Endothelial cell of umbilical vein (primary cell): ENCODE measurements at regions not wholly inside any gene's neighbourhood (a gene's known extent, or its start where the extent isn't known, plus 50 kb on each side); places are given as distances from the start of the nearest gene placed in this dataset.

Experiments used
- BruUV-seq: library from RNA; stranded (reverse); fragments of 400-500 nt; replicated peaks from 2 replicates; lab custom pipeline; 2021; lab: Mats Ljungman, UMichigan
- CTCF ChIA-PET: fragments of 300-600, 350-600 bp; sonication (Branson Sonifier 250); formaldehyde crosslinking; loops from one replicate; lab custom pipeline; 2021; ENCODE audit warnings: antibody characterized with exemption, inconsistent platforms; lab: Charles Lee
- POLR2A ChIA-PET: fragments of 300-600, 350-600 bp; sonication (Branson Sonifier 250); formaldehyde crosslinking; loops from one replicate; lab custom pipeline; 2021; ENCODE audit warnings: antibody characterized with exemption, inconsistent platforms; lab: Charles Lee
- DNase-seq: peaks from one replicate; pipeline ENCODE4 v3.0.0-alpha.2; 2011; ENCODE audit warnings: low read depth, low spot score
- FAIRE-seq: peaks from 2 replicates; lab custom pipeline; 2011; peaks lifted over from hg19 to GRCh38; lab: Jason Lieb, UNC
- H2AFZ ChIP-seq: 2 replicates; pipeline ENCODE4 v1.6.0; 2012; ENCODE audit warnings: low read depth, low read length, control low read depth, inconsistent platforms
- H3K27ac ChIP-seq: 2 replicates; pipeline ENCODE4 v1.5.1; 2011; ENCODE audit warnings: low read depth, mild to moderate bottlenecking, control low read depth, low read length, moderate library complexity; ENCODE audit not compliant: insufficient read depth
- H3K27me3 ChIP-seq, 2 experiments: 2 replicates each; pipeline versions ENCODE4 v1.6.0 to v1.6.1; 2011; ENCODE audit warnings: low read length in 2 of 2, mixed read lengths in 1 of 2; ENCODE audit not compliant: control insufficient read depth in 2 of 2, insufficient read depth in 2 of 2
- H3K36me3 ChIP-seq, 2 experiments: 2 replicates in 1 of 2; 3 replicates in 1 of 2; pipeline ENCODE4 v1.5.1; 2011; ENCODE audit warnings: low read length in 2 of 2, mild to moderate bottlenecking in 1 of 2, moderate library complexity in 1 of 2; ENCODE audit not compliant: control insufficient read depth in 2 of 2, insufficient read depth in 2 of 2; ENCODE audit errors: extremely low read depth in 1 of 2
- H3K4me1 ChIP-seq: 3 replicates; pipeline ENCODE4 v1.5.1; 2011; ENCODE audit warnings: mild to moderate bottlenecking, low read length; ENCODE audit not compliant: control insufficient read depth, insufficient read depth; ENCODE audit errors: extremely low read depth
- H3K4me2 ChIP-seq: 2 replicates; pipeline ENCODE4 v1.6.1; 2011; ENCODE audit warnings: low read length, control low read depth, mixed read lengths; ENCODE audit not compliant: insufficient read depth
- H3K4me3 ChIP-seq, 3 experiments: fragments of 200-600 bp in 1 of 3; sonication (generic), shearing (Covaris generic) in 1 of 3; replicated peaks in 1 of 3; 2 replicates each; pipeline ENCODE4 v1.5.1; 2011 to 2016; ENCODE audit warnings: control low read depth in 3 of 3, low read length in 3 of 3, mild to moderate bottlenecking in 2 of 3, inconsistent platforms in 1 of 3, low read depth in 1 of 3, moderate library complexity in 1 of 3; ENCODE audit not compliant: insufficient read depth in 1 of 3
- H3K79me2 ChIP-seq: 2 replicates; pipeline ENCODE4 v1.6.0; 2012; ENCODE audit warnings: low read length, inconsistent platforms; ENCODE audit not compliant: control insufficient read depth, insufficient read depth
- H3K9ac ChIP-seq: replicated peaks from 2 replicates; pipeline ENCODE3; 2011; ENCODE audit warnings: low read length, control low read depth; ENCODE audit not compliant: insufficient read depth; ENCODE audit errors: extremely low read depth
- H3K9me1 ChIP-seq: replicated peaks from 3 replicates; pipeline ENCODE4 v1.6.0; 2011; ENCODE audit warnings: mild to moderate bottlenecking, low read length; ENCODE audit not compliant: control insufficient read depth, insufficient read depth; ENCODE audit errors: extremely low read depth
- H3K9me3 ChIP-seq: replicated peaks from 2 replicates; pipeline ENCODE4 v1.5.1; 2012; ENCODE audit warnings: low read length, inconsistent platforms; ENCODE audit not compliant: control insufficient read depth, insufficient read depth
- H4K20me1 ChIP-seq: replicated peaks from 2 replicates; pipeline ENCODE3; 2011; ENCODE audit warnings: mild to moderate bottlenecking, low read length; ENCODE audit not compliant: control insufficient read depth, insufficient read depth; ENCODE audit errors: extremely low read depth
- CTCF ChIP-seq, 2 donors: IDR thresholded peaks; 1 replicate in 1 of 2; 2 replicates in 1 of 2; pipeline ENCODE4 v1.5.1; 2011; ENCODE audit warnings: low read length in 2 of 2, mild to moderate bottlenecking in 2 of 2, moderate library complexity in 2 of 2, control low read depth in 1 of 2, inconsistent platforms in 1 of 2, low read depth in 1 of 2; ENCODE audit not compliant: insufficient read depth in 1 of 2; ENCODE audit errors: extremely low read depth in 1 of 2
- EZH2 ChIP-seq: IDR thresholded peaks from 2 replicates; pipeline ENCODE4 v1.6.1; 2012; ENCODE audit warnings: borderline replicate concordance, low read depth, mild to moderate bottlenecking, moderate library complexity, low read length, inconsistent platforms; ENCODE audit not compliant: severe bottlenecking
- FOS ChIP-seq: IDR thresholded peaks from 2 replicates; pipeline ENCODE4 v1.6.1; 2011; ENCODE audit warnings: mild to moderate bottlenecking, low read length, moderate library complexity, borderline replicate concordance; ENCODE audit not compliant: insufficient read depth
- GATA2 ChIP-seq: IDR thresholded peaks from 2 replicates; pipeline ENCODE4 v1.7.0; 2011; ENCODE audit warnings: low read depth, mild to moderate bottlenecking, moderate library complexity, mixed read lengths, low read length; ENCODE audit not compliant: insufficient read length, insufficient read depth
- JUN ChIP-seq: IDR thresholded peaks from 2 replicates; pipeline ENCODE4 v1.6.1; 2011; ENCODE audit warnings: borderline replicate concordance, low read depth; ENCODE audit not compliant: insufficient read length, insufficient read depth
- MAX ChIP-seq: IDR thresholded peaks from 2 replicates; pipeline ENCODE4 v1.6.1; 2011; ENCODE audit not compliant: insufficient read depth, insufficient read length
- MYC ChIP-seq: IDR thresholded peaks from one replicate; pipeline ENCODE4 v1.6.1; 2011; ENCODE audit warnings: mild to moderate bottlenecking, low read depth, low read length
- POLR2A ChIP-seq: IDR thresholded peaks from 2 replicates; pipeline ENCODE4 v1.6.1; 2012; ENCODE audit warnings: low read depth, mild to moderate bottlenecking, control low read depth, low read length
- POLR2AphosphoS5 ChIP-seq: IDR thresholded peaks from 2 replicates; pipeline ENCODE4 v1.6.1; 2012; ENCODE audit warnings: low read depth, mild to moderate bottlenecking, control low read depth, low read length, moderate library complexity; ENCODE audit not compliant: insufficient read depth
- dilution Hi-C: fragments of 300-500 bp; cut with MboI; formaldehyde crosslinking; loops from one replicate; pipeline ENCODE4 v1.15.0; 2019; ENCODE audit warnings: low sequenced_read_pairs; ENCODE audit not compliant: extremely low pct_ligation_motif_present
- intact Hi-C: fragments of 100-400 bp; cut with micrococcal nuclease; formaldehyde crosslinking; loops from one replicate; pipeline ENCODE4 v1.10.0; 2022

GRCh38 chr3:98644168-98644567 lies 50.8 kb upstream of the CPOX start:
- Histone ChIP-seq H3K9me3 (no peaks in the 10 kb centered on the region), H3K4me2 (no peak overlapping the region), H3K27me3 (no peaks in the 10 kb centered on the region), H3K4me3 (no peak overlapping the region), H3K4me1 (no peaks in the 10 kb centered on the region), H3K9me1 (no peaks in the 10 kb centered on the region), H3K36me3 (no peaks in the 10 kb centered on the region), H3K79me2 (no peaks in the 10 kb centered on the region), H3K9ac (no peak overlapping the region), H2AFZ (no peak overlapping the region), H4K20me1 (no peaks in the 10 kb centered on the region), H3K27ac (no peak overlapping the region)
- POLR2A ChIA-PET: no interaction called here
- no peak for FAIRE-seq
- dilution Hi-C loops (no loop called here), intact Hi-C loops (no loop called here)
- TF ChIP-seq EZH2 (no peak), POLR2A (no peak), FOS (no peak), JUN (no peak), MAX (no peak), CTCF (IDR thresholded peaks at IDR 0.05; ENCODE audit: extremely low read depth in 1 of 2, insufficient read depth in 1 of 2, low read depth in 1 of 2, low read length in 2 of 2) (no peak), POLR2AphosphoS5 (no peak), MYC (no peak), GATA2 (no peak)
- DNase-seq: no peak
- BruUV-seq: no TSS peak
- CTCF ChIA-PET: interaction anchor here (1.3 kb wide), 1 partner anchor 10 kb away, joined by 3 read pairs; no protein-coding TSS in a partner anchor
